Suprapubic skin (tissue), 4 donors: ENCODE measurements at regions not wholly inside any gene's neighbourhood (a gene's known extent, or its start where the extent isn't known, plus 50 kb on each side); places are given as distances from the start of the nearest gene placed in this dataset.

Experiments
- DNase-seq, 2 donors: peaks; one replicate each; pipeline ENCODE4 v3.0.0-alpha.2; 2019; ENCODE audit warnings: low spot score in 2 of 2
- H3K27ac ChIP-seq: fragments of 200-600 bp; sonication (generic); one replicate; pipeline ENCODE4 v1.5.1; 2019
- H3K27me3 ChIP-seq: fragments of 200-600 bp; sonication (generic); one replicate; pipeline ENCODE4 v1.5.1; 2019
- H3K36me3 ChIP-seq: fragments of 200-600 bp; sonication (generic); one replicate; pipeline ENCODE4 v1.5.1; 2019
- H3K4me1 ChIP-seq: fragments of 200-600 bp; sonication (generic); one replicate; pipeline ENCODE4 v1.5.1; 2019
- H3K4me3 ChIP-seq: fragments of 200-600 bp; sonication (generic); one replicate; pipeline ENCODE4 v1.5.1; 2019; ENCODE audit warnings: mild to moderate bottlenecking
- H3K9me3 ChIP-seq: fragments of 200-600 bp; sonication (generic); one replicate; pipeline ENCODE4 v1.5.1; 2019
- CTCF ChIP-seq, 2 donors: fragments of 200-600 bp in 1 of 2; fragments of 450-650 bp in 1 of 2; sonication (generic) in 1 of 2; IDR thresholded peaks; one replicate each; pipeline ENCODE4 v1.5.1; 2016 to 2019; ENCODE audit warnings: antibody characterized with exemption in 2 of 2, mild to moderate bottlenecking in 1 of 2, moderate library complexity in 1 of 2
- EP300 ChIP-seq: sonication (generic); formaldehyde crosslinking; IDR thresholded peaks from one replicate; pipeline ENCODE4 v1.6.1; 2017; ENCODE audit warnings: antibody characterized with exemption
- POLR2A ChIP-seq, 2 donors: fragments of 450-650 bp; IDR thresholded peaks; one replicate each; pipeline ENCODE4 v1.6.1; 2017; ENCODE audit warnings: antibody characterized with exemption in 2 of 2, mild to moderate bottlenecking in 2 of 2, moderate library complexity in 2 of 2
- POLR2AphosphoS5 ChIP-seq, 3 donors: sonication (generic); formaldehyde crosslinking; IDR thresholded peaks; one replicate each; pipeline ENCODE4 v1.6.1; 2017; ENCODE audit warnings: antibody characterized with exemption in 3 of 3
- WGBS: methylation state at CpG from one replicate; pipeline ENCODE4 v1.1.5; 2018; 5-methylcytosine and 5-hydroxymethylcytosine counted together

DNA sequence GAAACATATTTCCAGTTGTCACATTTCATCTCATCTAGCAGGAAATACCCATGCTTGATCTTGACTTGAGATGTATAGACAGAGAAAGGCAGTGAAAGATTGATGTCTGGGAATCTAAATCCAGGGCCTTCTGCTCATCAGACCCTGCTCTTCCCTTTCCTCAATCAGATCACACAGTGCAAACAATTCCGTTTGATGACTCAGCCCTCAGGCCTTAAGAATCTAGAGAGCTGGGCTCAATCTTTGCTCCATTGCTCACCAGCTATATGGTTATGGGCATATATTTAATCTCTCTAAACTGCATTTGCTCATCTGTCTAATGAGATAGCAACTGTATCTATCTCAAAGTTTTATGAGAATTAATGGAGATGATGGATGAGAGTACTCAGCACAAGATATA is 201.8 kb upstream of the CCDC196 start:
- DNase-seq, result no peak
- 71% methylated on average over 1 of the region's 1 CpG for WGBS
- no peak overlapping the region for H3K4me3 ChIP-seq
- H3K27me3 ChIP-seq, result no peaks in the 10 kb centered on the region
- H3K9me3 ChIP-seq, result no peaks in the 10 kb centered on the region
- H3K4me1 ChIP-seq, result no peaks in the 10 kb centered on the region
- H3K36me3 ChIP-seq, result no peaks in the 10 kb centered on the region
- H3K27ac ChIP-seq, result no peak overlapping the region
- TF ChIP-seq EP300 (no peak), POLR2A (IDR thresholded peaks at IDR 0.05) (no peak), CTCF (IDR thresholded peaks at IDR 0.05) (no peak), POLR2AphosphoS5 (IDR thresholded peaks at IDR 0.05) (no peak)

GRCh38 chr14:66288511-66288910 is 197.7 kb upstream of the CCDC196 start:
- Histone ChIP-seq H3K4me3 (no peak overlapping the region), H3K4me1 (peaks cover 2% of the 10 kb centered on the region), H3K27ac (no peak overlapping the region), H3K9me3 (no peaks in the 10 kb centered on the region), H3K27me3 (no peaks in the 10 kb centered on the region), H3K36me3 (no peaks in the 10 kb centered on the region)
- 96% methylated on average over 3 of the region's 3 CpGs for WGBS
- DNase-seq, result no peak
- TF ChIP-seq POLR2A (IDR thresholded peaks at IDR 0.05), result no peak
- TF ChIP-seq EP300, result no peak
- no peak for TF ChIP-seq POLR2AphosphoS5 (IDR thresholded peaks at IDR 0.05)
- TF ChIP-seq CTCF (IDR thresholded peaks at IDR 0.05), result no peak

DNA sequence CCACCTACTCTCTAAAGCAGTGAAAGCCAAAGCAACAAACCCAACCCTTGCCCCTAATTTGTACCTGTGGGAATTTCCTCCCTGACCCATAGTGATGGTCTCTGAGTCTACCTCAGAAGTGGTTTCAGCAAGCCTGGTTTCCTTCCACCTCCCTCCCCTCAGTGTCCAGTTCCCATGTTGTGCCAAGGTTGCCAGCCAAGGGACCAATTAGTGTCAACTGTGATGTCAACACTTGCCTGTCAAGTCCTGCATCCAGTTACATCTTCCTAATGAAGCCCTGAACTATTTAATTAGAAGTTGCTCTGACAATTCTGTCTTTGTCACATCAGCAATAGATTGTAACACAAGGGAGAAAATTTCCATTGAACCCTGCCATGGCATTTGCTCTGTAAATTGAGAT is 194.4 kb upstream of the CCDC196 start:
- Histone ChIP-seq H3K27me3 (no peaks in the 10 kb centered on the region), H3K27ac (no peak overlapping the region), H3K36me3 (no peaks in the 10 kb centered on the region), H3K9me3 (no peaks in the 10 kb centered on the region), H3K4me1 (peaks cover 3% of the 10 kb centered on the region), H3K4me3 (no peak overlapping the region)
- no peak for TF ChIP-seq EP300
- TF ChIP-seq CTCF (IDR thresholded peaks at IDR 0.05), result no peak
- TF ChIP-seq POLR2AphosphoS5 (IDR thresholded peaks at IDR 0.05), result no peak
- no peak for TF ChIP-seq POLR2A (IDR thresholded peaks at IDR 0.05)
- no peak for DNase-seq

- Histone ChIP-seq H3K9me3 (no peaks in the 10 kb centered on the region), H3K27ac (no peak overlapping the region), H3K4me1 (peaks cover 3% of the 10 kb centered on the region), H3K36me3 (no peaks in the 10 kb centered on the region), H3K4me3 (no peak overlapping the region), H3K27me3 (no peaks in the 10 kb centered on the region)
- TF ChIP-seq EP300 (no peak), POLR2A (IDR thresholded peaks at IDR 0.05) (no peak), POLR2AphosphoS5 (IDR thresholded peaks at IDR 0.05) (no peak), CTCF (IDR thresholded peaks at IDR 0.05) (no peak)
- WGBS, result 25% methylated on average over 3 of the region's 3 CpGs
- DNase-seq, result no peak
Measured at GRCh38 chr14:66293533-66294105, 192.6 kb upstream of the CCDC196 start.

GRCh38 chr14:66295386-66295785 is 190.8 kb upstream of the CCDC196 start:
- Histone ChIP-seq H3K4me3 (no peak overlapping the region), H3K36me3 (no peaks in the 10 kb centered on the region), H3K9me3 (no peaks in the 10 kb centered on the region), H3K27me3 (no peaks in the 10 kb centered on the region), H3K4me1 (peaks cover 3% of the 10 kb centered on the region), H3K27ac (no peak overlapping the region)
- 84% methylated on average over 2 of the region's 2 CpGs for WGBS
- no peak for DNase-seq
- TF ChIP-seq POLR2AphosphoS5 (IDR thresholded peaks at IDR 0.05), result no peak
- TF ChIP-seq POLR2A (IDR thresholded peaks at IDR 0.05), result no peak

DNA sequence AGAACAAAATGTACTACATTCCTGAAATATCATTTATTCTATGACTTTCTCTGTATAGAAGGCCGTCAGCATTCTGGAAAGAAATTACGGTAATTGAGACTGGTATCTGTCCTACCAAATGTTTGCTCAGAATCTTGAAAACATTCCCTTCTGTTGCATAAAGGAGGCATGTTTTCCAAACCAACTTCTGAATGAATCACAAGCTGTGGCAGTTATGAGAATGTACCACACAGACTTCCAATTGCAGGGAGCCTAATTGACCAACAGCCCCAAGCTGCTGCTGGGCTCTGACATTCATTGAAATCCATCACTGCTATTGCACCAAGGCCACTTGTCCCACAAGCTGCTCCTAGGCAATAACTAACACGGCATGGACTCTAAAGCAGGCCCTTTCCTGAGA is 185.3 kb upstream of the CCDC196 start:
- WGBS, result 89% methylated on average over 3 of the region's 3 CpGs
- H3K36me3 ChIP-seq, result no peaks in the 10 kb centered on the region
- H3K27me3 ChIP-seq, result no peaks in the 10 kb centered on the region
- H3K27ac ChIP-seq, result no peak overlapping the region
- H3K4me1 ChIP-seq, result no peaks in the 10 kb centered on the region
- DNase-seq, result no peak
- no peaks in the 10 kb centered on the region for H3K9me3 ChIP-seq
- TF ChIP-seq POLR2AphosphoS5 (IDR thresholded peaks at IDR 0.05) (no peak), POLR2A (IDR thresholded peaks at IDR 0.05) (no peak), EP300 (no peak), CTCF (IDR thresholded peaks at IDR 0.05) (no peak)
- no peak overlapping the region for H3K4me3 ChIP-seq
